ENCODE measurements at regions not wholly inside any gene's neighbourhood (a gene's known extent, or its start where the extent isn't known, plus 50 kb on each side); places are given as distances from the start of the nearest gene placed in this dataset.

DNA sequence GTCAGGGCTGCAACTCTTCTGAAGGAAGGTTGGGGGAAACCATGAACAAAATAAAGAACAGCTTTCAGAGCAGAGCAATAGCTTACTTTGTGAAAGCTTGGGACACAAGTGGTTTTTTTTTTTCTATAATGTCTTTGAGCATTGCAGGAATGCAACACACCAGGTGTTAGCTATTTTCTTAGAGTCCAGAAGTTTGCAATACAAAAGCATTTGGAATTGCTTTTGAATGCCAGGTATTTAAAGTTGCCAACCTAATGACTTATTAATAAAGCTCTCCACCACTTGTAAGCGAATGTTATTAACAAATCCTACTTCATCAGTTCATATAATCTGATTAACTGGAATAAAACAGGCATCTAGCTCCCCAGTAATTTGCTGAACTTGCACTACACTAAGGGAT is 172.6 kb downstream of the NUFIP1 start:
- intact Hi-C loops (cut with DNase I; ENCODE audit: low total_unique reads): no loop called here
- Histone ChIP-seq H3K9me3 (no peaks in the 10 kb centered on the region), H3K4me3 (no peak overlapping the region), H3K27ac (no peak overlapping the region), H3K27me3 (no peaks in the 10 kb centered on the region), H3K36me3 (no peaks in the 10 kb centered on the region), H3K4me1 (no peaks in the 10 kb centered on the region)
- no peak for DNase-seq
- TF ChIP-seq, protein P1, sequence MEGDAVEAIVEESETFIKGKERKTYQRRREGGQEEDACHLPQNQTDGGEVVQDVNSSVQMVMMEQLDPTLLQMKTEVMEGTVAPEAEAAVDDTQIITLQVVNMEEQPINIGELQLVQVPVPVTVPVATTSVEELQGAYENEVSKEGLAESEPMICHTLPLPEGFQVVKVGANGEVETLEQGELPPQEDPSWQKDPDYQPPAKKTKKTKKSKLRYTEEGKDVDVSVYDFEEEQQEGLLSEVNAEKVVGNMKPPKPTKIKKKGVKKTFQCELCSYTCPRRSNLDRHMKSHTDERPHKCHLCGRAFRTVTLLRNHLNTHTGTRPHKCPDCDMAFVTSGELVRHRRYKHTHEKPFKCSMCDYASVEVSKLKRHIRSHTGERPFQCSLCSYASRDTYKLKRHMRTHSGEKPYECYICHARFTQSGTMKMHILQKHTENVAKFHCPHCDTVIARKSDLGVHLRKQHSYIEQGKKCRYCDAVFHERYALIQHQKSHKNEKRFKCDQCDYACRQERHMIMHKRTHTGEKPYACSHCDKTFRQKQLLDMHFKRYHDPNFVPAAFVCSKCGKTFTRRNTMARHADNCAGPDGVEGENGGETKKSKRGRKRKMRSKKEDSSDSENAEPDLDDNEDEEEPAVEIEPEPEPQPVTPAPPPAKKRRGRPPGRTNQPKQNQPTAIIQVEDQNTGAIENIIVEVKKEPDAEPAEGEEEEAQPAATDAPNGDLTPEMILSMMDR (IDR thresholded peaks at IDR 0.05): no peak
- TF ChIP-seq POLR2A (IDR thresholded peaks at IDR 0.05): no peak

DNA sequence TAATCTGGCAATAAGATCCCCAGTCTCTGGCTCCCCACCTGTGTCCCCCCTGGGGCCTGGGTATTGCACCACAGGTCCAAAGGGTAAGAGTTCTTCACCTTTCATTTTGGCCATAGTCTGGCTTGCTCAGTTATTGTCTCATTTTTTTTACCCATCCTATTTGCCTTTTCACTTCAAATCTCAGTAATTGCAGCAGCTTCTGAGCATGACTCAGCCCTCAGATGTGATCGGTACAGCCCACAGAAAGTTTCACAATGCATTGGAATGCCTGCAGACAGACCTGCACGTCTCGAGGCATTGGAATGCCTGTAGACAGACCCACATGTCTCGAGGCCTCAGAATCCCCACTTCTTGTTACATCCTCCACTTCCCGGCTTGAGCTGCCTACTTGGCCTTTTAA is 173.6 kb downstream of the NUFIP1 start:
- DNase-seq: peak; percentile 45 to 54
- no peak overlapping the region for H3K4me3 ChIP-seq

DNA sequence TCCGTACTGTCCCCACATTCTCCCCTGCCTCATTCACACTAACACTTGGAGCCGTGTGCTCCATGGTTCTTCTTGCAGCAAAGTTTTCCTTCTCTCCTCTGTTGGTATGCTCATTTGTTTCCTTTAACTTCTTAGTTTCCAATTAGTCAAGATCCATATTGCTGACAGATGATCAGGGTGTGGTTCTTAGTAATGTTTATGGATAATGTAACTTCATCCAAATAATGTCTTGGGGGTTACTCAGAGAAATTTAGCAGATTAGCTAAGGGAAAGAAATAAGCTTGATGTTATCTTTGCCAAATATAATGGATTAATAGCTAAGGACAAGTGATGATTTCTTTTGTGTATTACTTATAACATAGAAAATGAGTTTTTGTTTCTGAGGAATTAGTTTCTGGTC is 174.4 kb downstream of the NUFIP1 start:
- Histone ChIP-seq H3K36me3 (no peaks in the 10 kb centered on the region), H3K4me1 (no peaks in the 10 kb centered on the region), H3K27me3 (no peaks in the 10 kb centered on the region), H3K9me3 (no peaks in the 10 kb centered on the region), H3K4me3 (no peak overlapping the region), H3K27ac (no peak overlapping the region)
- no peak for DNase-seq
- intact Hi-C loops (cut with DNase I; ENCODE audit: low total_unique reads): no loop called here
- TF ChIP-seq, protein P1 (IDR thresholded peaks at IDR 0.05): no peak
- TF ChIP-seq POLR2A (IDR thresholded peaks at IDR 0.05): no peak

More for the DNA sequence above, 173.6 kb downstream of the NUFIP1 start:
- Histone ChIP-seq H3K27ac (no peak overlapping the region), H3K9me3 (no peaks in the 10 kb centered on the region), H3K4me1 (no peaks in the 10 kb centered on the region), H3K27me3 (no peaks in the 10 kb centered on the region), H3K36me3 (no peaks in the 10 kb centered on the region)
- TF ChIP-seq, protein P1 (IDR thresholded peaks at IDR 0.05): no peak
- no peak for TF ChIP-seq POLR2A (IDR thresholded peaks at IDR 0.05)
- intact Hi-C loops (cut with DNase I; ENCODE audit: low total_unique reads): no loop called here

DNA sequence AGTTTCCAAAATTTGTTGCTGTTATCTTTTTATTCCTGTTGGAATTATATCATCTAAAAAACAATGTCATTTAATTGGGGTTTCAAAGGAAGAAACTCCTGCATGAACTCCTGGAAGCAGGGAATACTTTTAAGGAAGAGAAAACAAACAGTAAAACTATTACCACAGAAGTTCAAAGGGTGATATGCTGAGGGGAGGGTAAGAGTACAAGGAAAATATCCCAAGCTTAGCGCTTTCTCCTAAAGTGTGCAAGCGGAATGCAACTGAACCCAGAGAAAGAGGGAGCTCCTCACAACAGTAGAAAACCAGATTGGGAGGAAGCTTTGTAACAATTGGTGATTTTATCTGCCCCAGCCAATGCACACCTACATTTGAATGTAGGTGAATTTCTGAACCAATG is 175.1 kb downstream of the NUFIP1 start:
- intact Hi-C loops (cut with DNase I; ENCODE audit: low total_unique reads): no loop called here
- Histone ChIP-seq H3K27me3 (no peaks in the 10 kb centered on the region), H3K36me3 (no peaks in the 10 kb centered on the region), H3K4me1 (no peaks in the 10 kb centered on the region), H3K4me3 (no peak overlapping the region), H3K9me3 (no peaks in the 10 kb centered on the region), H3K27ac (no peak overlapping the region)
- DNase-seq: no peak
- no peak for TF ChIP-seq POLR2A (IDR thresholded peaks at IDR 0.05)
- TF ChIP-seq, protein P1 (IDR thresholded peaks at IDR 0.05): no peak

DNA sequence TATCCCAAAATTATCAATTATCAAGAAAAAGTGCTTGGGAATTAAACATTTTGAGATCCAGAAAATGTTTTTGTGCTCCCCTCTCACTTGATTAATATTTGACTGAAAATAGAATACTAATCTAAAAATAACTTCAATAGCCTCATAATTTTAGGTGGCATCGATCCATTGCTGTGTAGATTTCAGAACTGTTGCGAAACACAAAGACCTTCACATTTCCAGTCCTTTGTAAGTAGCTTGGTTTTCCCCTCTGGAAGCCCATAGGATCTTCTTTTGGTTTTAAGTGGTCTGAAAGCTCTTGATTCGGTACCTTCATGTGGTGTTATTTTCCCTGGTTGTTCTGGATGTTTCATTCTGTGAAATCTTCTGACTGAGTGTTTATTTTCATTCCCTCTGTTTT is 176.5 kb downstream of the NUFIP1 start:
- no peak overlapping the region for H3K27ac ChIP-seq

More for the DNA sequence above, 176.5 kb downstream of the NUFIP1 start:
- H3K27me3 ChIP-seq: no peaks in the 10 kb centered on the region
- no peaks in the 10 kb centered on the region for H3K4me1 ChIP-seq
- no peak for TF ChIP-seq POLR2A (IDR thresholded peaks at IDR 0.05)
- TF ChIP-seq, protein P1 (IDR thresholded peaks at IDR 0.05): no peak
- no peak for DNase-seq
- intact Hi-C loops (cut with DNase I; ENCODE audit: low total_unique reads): no loop called here
- no peak overlapping the region for H3K4me3 ChIP-seq
- H3K36me3 ChIP-seq: no peaks in the 10 kb centered on the region
- no peaks in the 10 kb centered on the region for H3K9me3 ChIP-seq
